Brain microvascular endothelial cell (primary cell): ENCODE measurements at regions not wholly inside any gene's neighbourhood (a gene's known extent, or its start where the extent isn't known, plus 50 kb on each side); places are given as distances from the start of the nearest gene placed in this dataset.

Experiments used
- DNase-seq: peaks from one replicate; pipeline ENCODE4 v3.0.0-alpha.2; 2020
- H3K27ac ChIP-seq: fragments of 250-450 bp; sonication (Bioruptor Pico); 2 replicates; pipeline ENCODE4 v1.5.1; 2020; ENCODE audit warnings: mild to moderate bottlenecking, moderate library complexity
- H3K27me3 ChIP-seq: fragments of 250-450 bp; sonication (Bioruptor Pico); replicated peaks from 2 replicates; pipeline ENCODE4 v1.5.1; 2020; ENCODE audit warnings: mild to moderate bottlenecking
- H3K36me3 ChIP-seq: fragments of 250-450 bp; sonication (Bioruptor Pico); replicated peaks from 2 replicates; pipeline ENCODE4 v1.5.1; 2020; ENCODE audit warnings: mild to moderate bottlenecking
- H3K4me3 ChIP-seq: 2 replicates; pipeline ENCODE4 v1.5.1; 2011; ENCODE audit warnings: low read depth, mild to moderate bottlenecking, control low read depth, low read length, moderate library complexity
- CTCF ChIP-seq: IDR thresholded peaks from 2 replicates; pipeline ENCODE4 v1.5.1; 2011; ENCODE audit warnings: low read depth, mild to moderate bottlenecking, moderate library complexity, low read length, control low read depth, inconsistent platforms; ENCODE audit errors: missing control alignments
- in situ Hi-C: cut with HindIII; loops from 2 replicates; pipeline ENCODE4 v1.10.0; 2017; ENCODE audit warnings: low sequenced_read_pairs, low pct_ligation_motif_present

- Histone ChIP-seq H3K27me3 (no peaks in the 10 kb centered on the region), H3K27ac (no peak overlapping the region), H3K36me3 (no peaks in the 10 kb centered on the region), H3K4me3 (no peak overlapping the region)
- no peak for TF ChIP-seq CTCF
- in situ Hi-C loops: no loop called here
- no peak for DNase-seq
These were observed 1496.3 kb downstream of the PCDH7 start for GRCh38 chr4:32216502-32216901.

GRCh38 chr4:32219306-32220075 lies 1499.3 kb downstream of the PCDH7 start:
- Histone ChIP-seq H3K27ac (no peak overlapping the region), H3K36me3 (no peaks in the 10 kb centered on the region), H3K27me3 (no peaks in the 10 kb centered on the region), H3K4me3 (no peak overlapping the region)
- no peak for DNase-seq
- no peak for TF ChIP-seq CTCF
- in situ Hi-C loops: no loop called here

GRCh38 chr4:32226204-32226603 lies 1506.0 kb downstream of the PCDH7 start:
- no peaks in the 10 kb centered on the region for H3K36me3 ChIP-seq
- H3K27me3 ChIP-seq: no peaks in the 10 kb centered on the region
- in situ Hi-C loops: no loop called here
- no peak for TF ChIP-seq CTCF
- no peak for DNase-seq
- no peak overlapping the region for H3K27ac ChIP-seq
- H3K4me3 ChIP-seq: no peak overlapping the region

- H3K27ac ChIP-seq: no peak overlapping the region
- no peaks in the 10 kb centered on the region for H3K27me3 ChIP-seq
- DNase-seq: no peak
- TF ChIP-seq CTCF: no peak
- no peaks in the 10 kb centered on the region for H3K36me3 ChIP-seq
- in situ Hi-C loops: no loop called here
- no peak overlapping the region for H3K4me3 ChIP-seq
These were observed 1506.6 kb downstream of the PCDH7 start for GRCh38 chr4:32226733-32227132.

GRCh38 chr4:32243926-32244325 lies 1523.8 kb downstream of the PCDH7 start:
- TF ChIP-seq CTCF: no peak
- H3K36me3 ChIP-seq: no peaks in the 10 kb centered on the region
- H3K27me3 ChIP-seq: no peaks in the 10 kb centered on the region
- DNase-seq: no peak
- no peak overlapping the region for H3K27ac ChIP-seq
- no peak overlapping the region for H3K4me3 ChIP-seq
- in situ Hi-C loops: no loop called here

GRCh38 chr4:32249040-32249439 lies 1528.9 kb downstream of the PCDH7 start:
- H3K4me3 ChIP-seq: no peak overlapping the region
- no peak overlapping the region for H3K27ac ChIP-seq
- DNase-seq: no peak
- H3K36me3 ChIP-seq: no peaks in the 10 kb centered on the region
- in situ Hi-C loops: no loop called here
- TF ChIP-seq CTCF: no peak
- no peaks in the 10 kb centered on the region for H3K27me3 ChIP-seq
